HCT116 (cell line): ENCODE measurements at regions not wholly inside any gene's neighbourhood (a gene's known extent, or its start where the extent isn't known, plus 50 kb on each side); places are given as distances from the start of the nearest gene placed in this dataset.

Experiments used
- ATAC-seq: fragments of 200-7000 bp; cut with Tn5 transposase; 2 replicates; pipeline ENCODE4 v1.9.1; 2020; ENCODE audit warnings: mild to moderate bottlenecking, moderate library complexity
- BruUV-seq: library from RNA; stranded (reverse); fragments of 400-500 nt; replicated peaks from 2 replicates; lab custom pipeline; 2021; lab: Mats Ljungman, UMichigan
- CTCF ChIA-PET: fragments of 300-600 bp; sonication (Branson Sonifier 250); formaldehyde crosslinking; loops from one replicate; lab custom pipeline; 2021; ENCODE audit warnings: antibody characterized with exemption; lab: Charles Lee
- POLR2A ChIA-PET: fragments of 300-600, 350-600 bp; sonication (Branson Sonifier 250); formaldehyde crosslinking; loops from one replicate; lab custom pipeline; 2021; ENCODE audit warnings: antibody characterized with exemption; lab: Charles Lee
- RAD21 ChIA-PET, 2 experiments: fragments of 300-600 bp; sonication (Branson Sonifier 250); formaldehyde crosslinking; loops; one replicate each; lab custom pipeline; 2023; ENCODE audit warnings: low total read pairs in 2 of 2; ENCODE audit not compliant: uncharacterized antibody in 2 of 2, unreplicated experiment in 2 of 2, low non-redundant PET in 1 of 2; lab: Charles Lee
- DNase-seq: peaks from one replicate; pipeline ENCODE4 v3.0.0-alpha.2; 2010; ENCODE audit warnings: low read depth, low spot score
- H2AFZ ChIP-seq: fragments of 200-600 bp; shearing (Covaris generic), sonication (generic); 2 replicates; pipeline ENCODE4 v1.6.1; 2017; ENCODE audit warnings: low read depth, mixed run types, mixed read lengths, antibody characterized with exemption, low read length; ENCODE audit not compliant: poor library complexity, severe bottlenecking
- H3K27ac ChIP-seq: 2 replicates; pipeline ENCODE4 v1.5.1; 2012; ENCODE audit warnings: low read depth, low read length
- H3K27me3 ChIP-seq: fragments of 200-600 bp; sonication (generic); 2 replicates; pipeline ENCODE4 v1.6.1; 2016; ENCODE audit warnings: mixed run types, low read length, mixed read lengths; ENCODE audit not compliant: insufficient read depth
- H3K36me3 ChIP-seq, 2 experiments: fragments of 200-500 bp in 1 of 2; fragments of 200-600 bp in 1 of 2; sonication (Bioruptor generic) in 1 of 2; sonication (generic) in 1 of 2; 2 replicates each; pipeline versions ENCODE4 v1.5.1 to v1.6.1; 2014 to 2016; ENCODE audit warnings: low read length in 2 of 2, inconsistent platforms in 1 of 2, mixed read lengths in 1 of 2, mixed run types in 1 of 2; ENCODE audit not compliant: insufficient read depth in 2 of 2, control insufficient read depth in 1 of 2
- H3K4me1 ChIP-seq, 2 experiments: fragments of 200-600 bp in 1 of 2; sonication (generic) in 1 of 2; 2 replicates each; pipeline versions ENCODE4 v1.5.1 to v1.6.1; 2012 to 2017; ENCODE audit warnings: low read length in 2 of 2, inconsistent platforms in 1 of 2, mild to moderate bottlenecking in 1 of 2, mixed read lengths in 1 of 2, mixed run types in 1 of 2, moderate library complexity in 1 of 2; ENCODE audit not compliant: insufficient read depth in 2 of 2, control insufficient read depth in 1 of 2
- H3K4me2 ChIP-seq: fragments of 200-600 bp; sonication (generic); 2 replicates; pipeline ENCODE4 v1.6.1; 2017; ENCODE audit warnings: mixed run types, low read length, mixed read lengths
- H3K4me3 ChIP-seq, 2 experiments: fragments of 200-600 bp in 1 of 2; sonication (generic) in 1 of 2; replicated peaks in 1 of 2; 2 replicates each; pipeline ENCODE4 v1.5.1; 2011 to 2016; ENCODE audit warnings: low read length in 2 of 2, control low read depth in 1 of 2, low read depth in 1 of 2, mild to moderate bottlenecking in 1 of 2, mixed read lengths in 1 of 2, mixed run types in 1 of 2
- H3K79me2 ChIP-seq: fragments of 200-600 bp; sonication (generic); 2 replicates; pipeline ENCODE4 v1.6.1; 2017; ENCODE audit warnings: mild to moderate bottlenecking, mixed run types, low read length, moderate library complexity, mixed read lengths; ENCODE audit not compliant: insufficient read depth
- H3K9ac ChIP-seq: fragments of 200-600 bp; sonication (generic); 2 replicates; pipeline ENCODE4 v1.6.1; 2016; ENCODE audit warnings: low read length, mixed read lengths
- H3K9me2 ChIP-seq: fragments of 200-600 bp; sonication (generic), shearing (Covaris generic); 2 replicates; pipeline ENCODE4 v1.6.1; 2017; ENCODE audit warnings: mixed run types, mild to moderate bottlenecking, moderate library complexity; ENCODE audit not compliant: insufficient read depth
- H3K9me3 ChIP-seq, 2 experiments: fragments of 200-500 bp in 1 of 2; fragments of 200-600 bp in 1 of 2; sonication (Bioruptor generic) in 1 of 2; sonication (generic) in 1 of 2; 2 replicates each; pipeline ENCODE4 v1.6.1; 2014 to 2017; ENCODE audit warnings: low read length in 2 of 2, mixed read lengths in 2 of 2, inconsistent platforms in 1 of 2, low read depth in 1 of 2, mild to moderate bottlenecking in 1 of 2, mixed run types in 1 of 2, moderate library complexity in 1 of 2; ENCODE audit not compliant: control insufficient read depth in 1 of 2, insufficient read depth in 1 of 2
- H4K20me1 ChIP-seq: fragments of 200-600 bp; sonication (generic), shearing (Covaris generic); 2 replicates; pipeline ENCODE4 v1.6.1; 2017; ENCODE audit warnings: mixed run types, mild to moderate bottlenecking, moderate library complexity; ENCODE audit not compliant: insufficient read depth
- CBX3 ChIP-seq: IDR thresholded peaks from 2 replicates; pipeline ENCODE4 v1.6.1; 2012; ENCODE audit warnings: low read depth
- EZH2 ChIP-seq: fragments of 200-600 bp; sonication (generic); IDR thresholded peaks from 2 replicates; pipeline ENCODE4 v1.6.1; 2017; ENCODE audit warnings: antibody characterized with exemption, mixed run types
- EZH2phosphoT487 ChIP-seq: fragments of 200-600 bp; IDR thresholded peaks from 2 replicates; pipeline ENCODE4 v1.6.1; 2018; ENCODE audit warnings: antibody characterized with exemption, borderline replicate concordance
- FOSL1 ChIP-seq: IDR thresholded peaks from 2 replicates; pipeline ENCODE4 v1.6.1; 2012; ENCODE audit warnings: low read depth
- JUND ChIP-seq: IDR thresholded peaks from 2 replicates; pipeline ENCODE4 v1.6.1; 2012
- SRF ChIP-seq: IDR thresholded peaks from 2 replicates; pipeline ENCODE4 v1.6.1; 2012; ENCODE audit warnings: low read depth
- intact Hi-C: fragments of 100-400 bp; cut with micrococcal nuclease; formaldehyde crosslinking; loops from 2 replicates; pipeline ENCODE4 v1.10.0; 2022
- TF ChIP-seq, protein P1 (sequence below): IDR thresholded peaks from 2 replicates; pipeline ENCODE4 v1.6.1; 2012
- TF ChIP-seq, protein P2 (sequence below): IDR thresholded peaks from 2 replicates; pipeline ENCODE4 v1.6.1; 2012
- TF ChIP-seq, protein P3 (sequence below): IDR thresholded peaks from 2 replicates; pipeline ENCODE4 v1.6.1; 2012; ENCODE audit warnings: low read depth
- TF ChIP-seq, protein P4 (sequence below), 3 experiments: fragments of 200-600 bp in 1 of 3; sonication (generic) in 1 of 3; IDR thresholded peaks in 2 of 3; conservative IDR thresholded peaks in 1 of 3; 2 replicates each; pipeline ENCODE4 v1.5.1; 2012 to 2017; ENCODE audit warnings: low read depth in 2 of 3, low read length in 2 of 3, antibody characterized with exemption in 1 of 3, borderline replicate concordance in 1 of 3, control low read depth in 1 of 3, mild to moderate bottlenecking in 1 of 3, mixed read lengths in 1 of 3, mixed run types in 1 of 3, moderate library complexity in 1 of 3; ENCODE audit not compliant: insufficient read depth in 1 of 3
- TF ChIP-seq, protein P5 (sequence below): IDR thresholded peaks from 2 replicates; pipeline ENCODE4 v1.6.1; 2011; ENCODE audit warnings: mild to moderate bottlenecking, low read length, moderate library complexity; ENCODE audit not compliant: insufficient replicate concordance; ENCODE audit errors: extremely low read depth

DNA sequence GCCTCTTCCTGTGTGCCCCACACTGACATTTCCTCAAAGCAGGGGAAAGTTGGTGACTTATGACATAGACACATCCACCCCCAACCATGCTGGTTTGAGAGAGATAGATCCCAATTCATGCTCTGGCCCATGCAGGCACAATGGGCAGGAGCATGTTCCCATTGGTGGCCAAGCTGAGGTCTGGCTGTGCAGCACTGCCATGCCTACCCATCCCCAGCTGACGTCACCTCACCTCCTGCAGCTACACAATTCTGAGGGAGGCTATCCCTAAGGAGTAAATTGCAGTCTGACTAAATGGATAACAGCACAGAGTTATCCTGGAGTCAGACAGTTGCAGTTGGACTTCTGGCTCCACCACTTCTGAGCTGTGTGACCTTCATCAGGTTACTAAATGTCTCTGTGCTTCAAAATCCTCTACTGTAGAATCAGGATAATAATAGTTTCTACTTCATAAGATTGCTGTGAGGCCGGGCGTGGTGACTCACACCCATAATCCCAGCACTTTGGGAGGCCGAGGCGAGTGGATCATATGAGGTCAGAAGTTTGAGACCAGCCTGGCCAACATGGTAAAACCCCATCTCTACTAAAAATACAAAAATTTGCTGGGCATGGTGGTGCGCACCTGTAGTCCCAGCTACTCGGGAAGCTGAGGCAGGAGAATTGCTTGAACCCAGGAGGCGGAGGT lies 323.9 kb downstream of the BCL11B start:
- POLR2A ChIA-PET, result no interaction called here
- ATAC-seq (no peak), DNase-seq (no peak)
- TF ChIP-seq FOSL1 (no peak), JUND (no peak)
- intact Hi-C loops, result no loop called here
- CTCF ChIA-PET, result no interaction called here
- H3K79me2 ChIP-seq, result no peaks in the 10 kb centered on the region
- H3K9ac ChIP-seq, result no peak overlapping the region
- H3K4me3 ChIP-seq, result no peak overlapping the region
- H3K9me2 ChIP-seq, result no peaks in the 10 kb centered on the region
- peaks cover 17% of the 10 kb centered on the region for H3K27me3 ChIP-seq
- no peak overlapping the region for H2AFZ ChIP-seq
- no TSS peak for BruUV-seq
- H3K36me3 ChIP-seq, result no peaks in the 10 kb centered on the region
- H3K27ac ChIP-seq, result no peak overlapping the region
- peaks cover 0 to 11% of the 10 kb centered on the region in 2 experiments; a peak in 2 of 4 replicates for H3K4me1 ChIP-seq
- RAD21 ChIA-PET, result no interaction called here
- H4K20me1 ChIP-seq, result no peaks in the 10 kb centered on the region
- H3K4me2 ChIP-seq, result no peak overlapping the region
- no peaks in the 10 kb centered on the region for H3K9me3 ChIP-seq

DNA sequence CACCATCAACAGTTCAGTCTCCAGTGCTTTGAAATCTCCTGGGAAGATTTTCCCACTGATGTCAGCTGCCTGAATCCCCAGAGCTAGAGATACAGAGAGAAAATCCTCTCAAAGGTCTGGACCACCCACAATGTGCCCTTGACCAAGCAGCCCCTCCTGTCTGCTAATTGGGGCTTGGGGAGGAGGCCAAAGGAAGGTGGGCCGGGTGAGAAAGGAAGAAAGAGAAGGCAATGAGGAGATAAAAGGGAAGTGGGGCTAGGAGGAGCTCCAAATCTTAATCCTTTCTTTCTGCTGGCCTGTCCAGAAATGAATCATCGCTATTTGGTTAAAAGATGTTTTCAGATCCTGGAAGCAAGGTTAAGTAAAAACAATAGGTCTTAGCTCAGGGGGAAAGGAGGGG lies 322.9 kb downstream of the BCL11B start:
- Histone ChIP-seq H3K27ac (no peak overlapping the region), H3K9ac (no peak overlapping the region), H4K20me1 (no peaks in the 10 kb centered on the region), H3K27me3 (peaks cover 14% of the 10 kb centered on the region; the same call in 1 of the 2 replicates), H2AFZ (no peak overlapping the region), H3K79me2 (no peaks in the 10 kb centered on the region), H3K4me1 (peaks cover 0 to 18% of the 10 kb centered on the region in 2 experiments; a peak in 3 of 4 replicates), H3K36me3 (no peaks in the 10 kb centered on the region), H3K4me2 (no peak overlapping the region), H3K9me2 (no peaks in the 10 kb centered on the region), H3K9me3 (no peaks in the 10 kb centered on the region), H3K4me3 (no peak overlapping the region)
- no peak for ATAC-seq
- intact Hi-C loops, result no loop called here
- ChIA-PET CTCF (no interaction called here), POLR2A (no interaction called here), RAD21 (no interaction called here)
- BruUV-seq, result no TSS peak
- no peak for DNase-seq
- TF ChIP-seq, protein P1, sequence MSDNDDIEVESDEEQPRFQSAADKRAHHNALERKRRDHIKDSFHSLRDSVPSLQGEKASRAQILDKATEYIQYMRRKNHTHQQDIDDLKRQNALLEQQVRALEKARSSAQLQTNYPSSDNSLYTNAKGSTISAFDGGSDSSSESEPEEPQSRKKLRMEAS, result no peak
- TF ChIP-seq, protein P2, sequence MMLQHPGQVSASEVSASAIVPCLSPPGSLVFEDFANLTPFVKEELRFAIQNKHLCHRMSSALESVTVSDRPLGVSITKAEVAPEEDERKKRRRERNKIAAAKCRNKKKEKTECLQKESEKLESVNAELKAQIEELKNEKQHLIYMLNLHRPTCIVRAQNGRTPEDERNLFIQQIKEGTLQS, result no peak
- TF ChIP-seq CBX3 (no peak), EZH2 (no peak), FOSL1 (no peak), EZH2phosphoT487 (no peak), SRF (no peak)
- TF ChIP-seq, protein P3, sequence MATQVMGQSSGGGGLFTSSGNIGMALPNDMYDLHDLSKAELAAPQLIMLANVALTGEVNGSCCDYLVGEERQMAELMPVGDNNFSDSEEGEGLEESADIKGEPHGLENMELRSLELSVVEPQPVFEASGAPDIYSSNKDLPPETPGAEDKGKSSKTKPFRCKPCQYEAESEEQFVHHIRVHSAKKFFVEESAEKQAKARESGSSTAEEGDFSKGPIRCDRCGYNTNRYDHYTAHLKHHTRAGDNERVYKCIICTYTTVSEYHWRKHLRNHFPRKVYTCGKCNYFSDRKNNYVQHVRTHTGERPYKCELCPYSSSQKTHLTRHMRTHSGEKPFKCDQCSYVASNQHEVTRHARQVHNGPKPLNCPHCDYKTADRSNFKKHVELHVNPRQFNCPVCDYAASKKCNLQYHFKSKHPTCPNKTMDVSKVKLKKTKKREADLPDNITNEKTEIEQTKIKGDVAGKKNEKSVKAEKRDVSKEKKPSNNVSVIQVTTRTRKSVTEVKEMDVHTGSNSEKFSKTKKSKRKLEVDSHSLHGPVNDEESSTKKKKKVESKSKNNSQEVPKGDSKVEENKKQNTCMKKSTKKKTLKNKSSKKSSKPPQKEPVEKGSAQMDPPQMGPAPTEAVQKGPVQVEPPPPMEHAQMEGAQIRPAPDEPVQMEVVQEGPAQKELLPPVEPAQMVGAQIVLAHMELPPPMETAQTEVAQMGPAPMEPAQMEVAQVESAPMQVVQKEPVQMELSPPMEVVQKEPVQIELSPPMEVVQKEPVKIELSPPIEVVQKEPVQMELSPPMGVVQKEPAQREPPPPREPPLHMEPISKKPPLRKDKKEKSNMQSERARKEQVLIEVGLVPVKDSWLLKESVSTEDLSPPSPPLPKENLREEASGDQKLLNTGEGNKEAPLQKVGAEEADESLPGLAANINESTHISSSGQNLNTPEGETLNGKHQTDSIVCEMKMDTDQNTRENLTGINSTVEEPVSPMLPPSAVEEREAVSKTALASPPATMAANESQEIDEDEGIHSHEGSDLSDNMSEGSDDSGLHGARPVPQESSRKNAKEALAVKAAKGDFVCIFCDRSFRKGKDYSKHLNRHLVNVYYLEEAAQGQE, result no peak
- TF ChIP-seq, protein P4, sequence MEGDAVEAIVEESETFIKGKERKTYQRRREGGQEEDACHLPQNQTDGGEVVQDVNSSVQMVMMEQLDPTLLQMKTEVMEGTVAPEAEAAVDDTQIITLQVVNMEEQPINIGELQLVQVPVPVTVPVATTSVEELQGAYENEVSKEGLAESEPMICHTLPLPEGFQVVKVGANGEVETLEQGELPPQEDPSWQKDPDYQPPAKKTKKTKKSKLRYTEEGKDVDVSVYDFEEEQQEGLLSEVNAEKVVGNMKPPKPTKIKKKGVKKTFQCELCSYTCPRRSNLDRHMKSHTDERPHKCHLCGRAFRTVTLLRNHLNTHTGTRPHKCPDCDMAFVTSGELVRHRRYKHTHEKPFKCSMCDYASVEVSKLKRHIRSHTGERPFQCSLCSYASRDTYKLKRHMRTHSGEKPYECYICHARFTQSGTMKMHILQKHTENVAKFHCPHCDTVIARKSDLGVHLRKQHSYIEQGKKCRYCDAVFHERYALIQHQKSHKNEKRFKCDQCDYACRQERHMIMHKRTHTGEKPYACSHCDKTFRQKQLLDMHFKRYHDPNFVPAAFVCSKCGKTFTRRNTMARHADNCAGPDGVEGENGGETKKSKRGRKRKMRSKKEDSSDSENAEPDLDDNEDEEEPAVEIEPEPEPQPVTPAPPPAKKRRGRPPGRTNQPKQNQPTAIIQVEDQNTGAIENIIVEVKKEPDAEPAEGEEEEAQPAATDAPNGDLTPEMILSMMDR (IDR thresholded peaks at IDR 0.05 in 2 of 3, conservative IDR thresholded peaks at IDR 0.05 in 1 of 3; ENCODE audit: borderline replicate concordance in 1 of 3, insufficient read depth in 1 of 3, low read depth in 2 of 3, low read length in 2 of 3), result no peak
- TF ChIP-seq, protein P5, sequence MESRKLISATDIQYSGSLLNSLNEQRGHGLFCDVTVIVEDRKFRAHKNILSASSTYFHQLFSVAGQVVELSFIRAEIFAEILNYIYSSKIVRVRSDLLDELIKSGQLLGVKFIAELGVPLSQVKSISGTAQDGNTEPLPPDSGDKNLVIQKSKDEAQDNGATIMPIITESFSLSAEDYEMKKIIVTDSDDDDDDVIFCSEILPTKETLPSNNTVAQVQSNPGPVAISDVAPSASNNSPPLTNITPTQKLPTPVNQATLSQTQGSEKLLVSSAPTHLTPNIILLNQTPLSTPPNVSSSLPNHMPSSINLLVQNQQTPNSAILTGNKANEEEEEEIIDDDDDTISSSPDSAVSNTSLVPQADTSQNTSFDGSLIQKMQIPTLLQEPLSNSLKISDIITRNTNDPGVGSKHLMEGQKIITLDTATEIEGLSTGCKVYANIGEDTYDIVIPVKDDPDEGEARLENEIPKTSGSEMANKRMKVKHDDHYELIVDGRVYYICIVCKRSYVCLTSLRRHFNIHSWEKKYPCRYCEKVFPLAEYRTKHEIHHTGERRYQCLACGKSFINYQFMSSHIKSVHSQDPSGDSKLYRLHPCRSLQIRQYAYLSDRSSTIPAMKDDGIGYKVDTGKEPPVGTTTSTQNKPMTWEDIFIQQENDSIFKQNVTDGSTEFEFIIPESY, result no peak
